Mesenchymal stem cell (in vitro differentiated cells and primary cell): ENCODE measurements at regions not wholly inside any gene's neighbourhood (a gene's known extent, or its start where the extent isn't known, plus 50 kb on each side); places are given as distances from the start of the nearest gene placed in this dataset.

Experiments
- DNase-seq: peaks from one replicate; pipeline ENCODE4 v3.0.0-alpha.2; 2013
- H2AFZ ChIP-seq: one replicate; pipeline ENCODE4 v1.6.1; 2013; ENCODE audit warnings: low read depth, mild to moderate bottlenecking, control low read depth, inconsistent platforms, low read length, moderate library complexity
- H2AK5ac ChIP-seq: 2 replicates; pipeline ENCODE4 v1.6.1; 2013; ENCODE audit warnings: low read length, moderate library complexity, mild to moderate bottlenecking, inconsistent platforms; ENCODE audit not compliant: severe bottlenecking
- H2BK120ac ChIP-seq: one replicate; pipeline ENCODE4 v1.6.1; 2013; ENCODE audit warnings: low read depth, mild to moderate bottlenecking, inconsistent platforms, low read length, moderate library complexity
- H2BK12ac ChIP-seq, 2 experiments: one replicate each; pipeline ENCODE4 v1.6.1; 2013; ENCODE audit warnings: inconsistent platforms in 2 of 2, low read length in 2 of 2, mild to moderate bottlenecking in 2 of 2, moderate library complexity in 2 of 2, control low read depth in 1 of 2
- H2BK15ac ChIP-seq: one replicate; pipeline ENCODE4 v1.6.1; 2013; ENCODE audit warnings: mild to moderate bottlenecking, low read depth, inconsistent platforms; ENCODE audit not compliant: poor library complexity, severe bottlenecking
- H2BK5ac ChIP-seq: 2 replicates; pipeline ENCODE4 v1.6.1; 2013; ENCODE audit warnings: low read depth, mild to moderate bottlenecking, low read length, control low read depth, inconsistent platforms; ENCODE audit not compliant: poor library complexity, severe bottlenecking
- H3K14ac ChIP-seq, 2 experiments: one replicate each; pipeline ENCODE4 v1.6.1; 2013; ENCODE audit warnings: inconsistent platforms in 2 of 2, low read length in 2 of 2, control low read depth in 1 of 2, mild to moderate bottlenecking in 1 of 2, moderate library complexity in 1 of 2
- H3K18ac ChIP-seq, 2 experiments: one replicate each; pipeline ENCODE4 v1.6.1; 2013; ENCODE audit warnings: inconsistent platforms in 2 of 2, low read length in 2 of 2, control low read depth in 1 of 2, low read depth in 1 of 2, mild to moderate bottlenecking in 1 of 2
- H3K23ac ChIP-seq, 2 experiments: one replicate each; pipeline ENCODE4 v1.6.1; 2013; ENCODE audit warnings: inconsistent platforms in 2 of 2, low read length in 2 of 2, mild to moderate bottlenecking in 2 of 2, moderate library complexity in 2 of 2, control low read depth in 1 of 2
- H3K27ac ChIP-seq: 2 replicates; pipeline ENCODE4 v1.5.1; 2013; ENCODE audit warnings: mild to moderate bottlenecking, moderate library complexity, low read length, control low read depth, inconsistent platforms; ENCODE audit not compliant: poor library complexity, severe bottlenecking
- H3K27me3 ChIP-seq, 2 experiments: 2 replicates each; pipeline versions ENCODE4 v1.6.1 to v1.7.0; 2013; ENCODE audit warnings: low read length in 2 of 2, mild to moderate bottlenecking in 2 of 2, moderate library complexity in 2 of 2, control low read depth in 1 of 2, inconsistent platforms in 1 of 2; ENCODE audit not compliant: control insufficient read depth in 1 of 2, insufficient read depth in 1 of 2
- H3K36me3 ChIP-seq, 2 experiments: 2 replicates each; pipeline versions ENCODE4 v1.6.1 to v1.7.0; 2013; ENCODE audit warnings: low read length in 2 of 2, control low read depth in 1 of 2, inconsistent platforms in 1 of 2, low read depth in 1 of 2, mild to moderate bottlenecking in 1 of 2; ENCODE audit not compliant: insufficient read depth in 2 of 2, control insufficient read depth in 1 of 2
- H3K4ac ChIP-seq, 2 experiments: one replicate each; pipeline ENCODE4 v1.6.1; 2013; ENCODE audit warnings: inconsistent platforms in 2 of 2, low read length in 2 of 2, mild to moderate bottlenecking in 2 of 2, moderate library complexity in 2 of 2, control low read depth in 1 of 2, low read depth in 1 of 2
- H3K4me1 ChIP-seq: 2 replicates; pipeline ENCODE4 v1.6.1; 2013; ENCODE audit warnings: low read depth, low read length, control low read depth; ENCODE audit not compliant: control insufficient read depth, insufficient read depth
- H3K4me2 ChIP-seq: 2 replicates; pipeline ENCODE4 v1.6.1; 2013; ENCODE audit warnings: low read length, mild to moderate bottlenecking, inconsistent platforms; ENCODE audit not compliant: poor library complexity, severe bottlenecking
- H3K4me3 ChIP-seq, 2 experiments: 2 replicates each; pipeline versions ENCODE4 v1.5.1 to v1.7.0; 2013; ENCODE audit warnings: low read length in 2 of 2, mild to moderate bottlenecking in 2 of 2, control low read depth in 1 of 2, low read depth in 1 of 2; ENCODE audit not compliant: insufficient read depth in 1 of 2
- H3K79me1 ChIP-seq: replicated peaks from 2 replicates; pipeline ENCODE4 v1.6.1; 2013; ENCODE audit warnings: mild to moderate bottlenecking, control low read depth, low read length, inconsistent platforms; ENCODE audit not compliant: poor library complexity, severe bottlenecking
- H3K9ac ChIP-seq: 2 replicates; pipeline ENCODE4 v1.7.0; 2013; ENCODE audit warnings: mild to moderate bottlenecking, low read length, moderate library complexity
- H3K9me3 ChIP-seq: 2 replicates; pipeline ENCODE4 v1.7.0; 2013; ENCODE audit warnings: mild to moderate bottlenecking, low read length; ENCODE audit not compliant: control insufficient read depth
- H4K8ac ChIP-seq: one replicate; pipeline ENCODE4 v1.6.1; 2013; ENCODE audit warnings: inconsistent platforms, mild to moderate bottlenecking, low read length, moderate library complexity
- H4K91ac ChIP-seq: one replicate; pipeline ENCODE4 v1.6.1; 2013; ENCODE audit warnings: mild to moderate bottlenecking, low read length, inconsistent platforms
- WGBS: methylation state at CpG from one replicate; pipeline ENCODE4 v1.1.7; 2013; ENCODE audit warnings: mixed read lengths; 5-methylcytosine and 5-hydroxymethylcytosine counted together

DNA sequence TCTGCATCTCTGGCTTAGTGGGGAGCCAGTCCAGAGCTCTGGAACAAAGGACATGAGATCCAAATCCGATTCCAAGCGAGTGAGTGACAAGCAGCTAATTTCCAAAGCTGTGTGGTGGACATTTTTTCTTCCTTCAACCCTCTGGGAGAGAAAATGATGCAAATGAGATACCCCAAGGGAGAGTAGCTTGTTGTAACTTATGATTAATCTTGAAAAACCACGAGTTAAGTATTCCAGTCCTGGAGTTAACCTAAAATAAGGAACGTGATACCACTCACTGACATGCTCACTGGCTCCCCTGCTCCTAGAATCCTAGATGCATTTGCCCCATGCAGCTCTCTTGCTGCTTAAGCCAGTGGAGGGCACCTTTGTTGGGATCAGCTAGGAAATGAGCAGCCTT, 116.0 kb upstream of the HABP2 start:
- Histone ChIP-seq H3K9ac (no peak overlapping the region), H4K8ac (no peak overlapping the region), H2AK5ac (no peak overlapping the region), H2BK5ac (no peak overlapping the region), H3K79me1 (no peaks in the 10 kb centered on the region), H2BK15ac (no peak overlapping the region), H3K14ac (no peak overlapping the region), H3K27me3 (peaks cover 0 to 17% of the 10 kb centered on the region in 2 experiments), H2BK120ac (no peak overlapping the region), H3K9me3 (no peaks in the 10 kb centered on the region), H3K4me1 (no peaks in the 10 kb centered on the region), H4K91ac (no peak overlapping the region), H2BK12ac (no peak overlapping the region), H3K27ac (no peak overlapping the region), H3K4me3 (no peak overlapping the region), H3K4me2 (no peak overlapping the region), H3K4ac (no peak overlapping the region), H3K18ac (no peak overlapping the region), H3K23ac (no peak overlapping the region), H3K36me3 (no peaks in the 10 kb centered on the region), H2AFZ (no peak overlapping the region)
- 63% methylated on average over 4 of the region's 4 CpGs for WGBS
- no peak for DNase-seq

- Histone ChIP-seq H3K36me3 (no peaks in the 10 kb centered on the region), H2BK5ac (no peak overlapping the region), H3K14ac (no peak overlapping the region), H3K18ac (no peak overlapping the region), H2BK12ac (no peak overlapping the region), H3K4me3 (no peak overlapping the region), H3K4me1 (no peaks in the 10 kb centered on the region), H4K91ac (no peak overlapping the region), H2AFZ (no peak overlapping the region), H4K8ac (no peak overlapping the region), H3K9me3 (no peaks in the 10 kb centered on the region), H3K27me3 (peaks cover 0 to 15% of the 10 kb centered on the region in 2 experiments), H3K23ac (no peak overlapping the region), H2BK15ac (no peak overlapping the region), H3K4ac (no peak overlapping the region), H3K27ac (no peak overlapping the region), H2BK120ac (no peak overlapping the region), H2AK5ac (no peak overlapping the region), H3K4me2 (no peak overlapping the region), H3K79me1 (no peaks in the 10 kb centered on the region), H3K9ac (no peak overlapping the region)
- WGBS = 100% methylated on average over 2 of the region's 2 CpGs
- peak; percentile 25 for DNase-seq
Measured at GRCh38 chr10:113438652-113439051, 114.2 kb upstream of the HABP2 start.

GRCh38 chr10:113441220-113441619, 111.6 kb upstream of the HABP2 start:
- H2AK5ac ChIP-seq = no peak overlapping the region
- no peak for DNase-seq
- no peak overlapping the region for H3K18ac ChIP-seq
- H3K36me3 ChIP-seq = no peaks in the 10 kb centered on the region
- WGBS = 85% methylated on average over 6 of the region's 6 CpGs
- no peak overlapping the region for H3K4me2 ChIP-seq
- no peak overlapping the region for H2BK12ac ChIP-seq
- H3K14ac ChIP-seq = no peak overlapping the region
- H3K23ac ChIP-seq = no peak overlapping the region
- H3K4ac ChIP-seq = no peak overlapping the region
- no peak overlapping the region for H4K8ac ChIP-seq
- no peak overlapping the region for H3K27ac ChIP-seq
- no peak overlapping the region for H3K9ac ChIP-seq
- H3K79me1 ChIP-seq = no peaks in the 10 kb centered on the region
- no peak overlapping the region for H2BK120ac ChIP-seq
- H3K4me1 ChIP-seq = no peaks in the 10 kb centered on the region
- no peak overlapping the region for H2AFZ ChIP-seq
- H3K4me3 ChIP-seq = no peak overlapping the region
- no peak overlapping the region for H2BK15ac ChIP-seq
- no peaks in the 10 kb centered on the region for H3K9me3 ChIP-seq
- H2BK5ac ChIP-seq = no peak overlapping the region
- peaks cover 6 to 26% of the 10 kb centered on the region in 2 experiments for H3K27me3 ChIP-seq
- no peak overlapping the region for H4K91ac ChIP-seq

GRCh38 chr10:113441686-113442270, 111.1 kb upstream of the HABP2 start:
- H3K4me1 ChIP-seq = no peaks in the 10 kb centered on the region
- H3K4me3 ChIP-seq = no peak overlapping the region
- peaks cover 6 to 26% of the 10 kb centered on the region in 2 experiments for H3K27me3 ChIP-seq
- 81% methylated on average over 4 of the region's 4 CpGs for WGBS
- no peak overlapping the region for H2AK5ac ChIP-seq
- no peak overlapping the region for H4K91ac ChIP-seq
- H2BK5ac ChIP-seq = no peak overlapping the region
- H2BK120ac ChIP-seq = no peak overlapping the region
- no peak overlapping the region for H3K23ac ChIP-seq
- H3K79me1 ChIP-seq = no peaks in the 10 kb centered on the region
- H3K36me3 ChIP-seq = no peaks in the 10 kb centered on the region
- no peak overlapping the region for H3K18ac ChIP-seq
- no peak overlapping the region for H4K8ac ChIP-seq
- DNase-seq = no peak
- no peak overlapping the region for H2BK15ac ChIP-seq
- H3K9me3 ChIP-seq = no peaks in the 10 kb centered on the region
- H3K27ac ChIP-seq = no peak overlapping the region
- no peak overlapping the region for H3K14ac ChIP-seq
- no peak overlapping the region for H3K4ac ChIP-seq
- no peak overlapping the region for H2AFZ ChIP-seq
- no peak overlapping the region for H3K9ac ChIP-seq
- H3K4me2 ChIP-seq = no peak overlapping the region
- no peak overlapping the region for H2BK12ac ChIP-seq
